CD4-positive, alpha-beta T cell treated with Interleukin-4 for 1 hour (primary cell): ENCODE measurements at regions not wholly inside any gene's neighbourhood (a gene's known extent, or its start where the extent isn't known, plus 50 kb on each side); places are given as distances from the start of the nearest gene placed in this dataset.
"Not testable (repeated sequence)": the region's sequence is repeated elsewhere in the genome, so short reads cannot be mapped to it uniquely, and the experiment has no call there.

Source experiments
- DNase-seq, 2 donors: peaks; one replicate each; pipeline ENCODE4 v3.0.0-alpha.2; 2020 to 2022

- DNase-seq, result no peak
These were observed 710.5 kb downstream of the RFPL4B start for GRCh38 chr6:113057567-113058053.

- no peak for DNase-seq
These were observed 713.5 kb downstream of the RFPL4B start for GRCh38 chr6:113060664-113061063.

DNA sequence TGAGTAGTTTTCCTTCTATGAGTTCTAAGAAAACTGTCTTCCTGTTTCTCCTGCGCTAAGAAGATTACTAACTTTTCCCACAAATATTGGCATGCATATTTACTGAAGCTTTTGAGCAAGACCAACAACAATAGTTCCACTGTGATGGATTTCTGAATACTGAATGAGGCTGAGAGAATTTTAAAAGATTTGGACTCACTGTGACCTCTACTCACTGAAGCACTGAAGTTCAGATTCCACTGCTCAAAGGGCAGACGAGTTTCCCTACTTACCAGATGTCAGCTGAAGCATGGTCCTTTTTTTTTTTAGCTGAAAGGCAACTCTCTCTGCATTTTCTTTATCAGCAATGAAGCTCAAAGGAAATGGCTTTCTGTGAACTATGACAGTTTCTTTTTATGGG lies 718.5 kb downstream of the RFPL4B start:
- no peak for DNase-seq

GRCh38 chr6:113067612-113068275 lies 720.6 kb downstream of the RFPL4B start:
- DNase-seq, result no peak

GRCh38 chr6:113068570-113068969 lies 721.4 kb downstream of the RFPL4B start:
- DNase-seq, result no peak

DNA sequence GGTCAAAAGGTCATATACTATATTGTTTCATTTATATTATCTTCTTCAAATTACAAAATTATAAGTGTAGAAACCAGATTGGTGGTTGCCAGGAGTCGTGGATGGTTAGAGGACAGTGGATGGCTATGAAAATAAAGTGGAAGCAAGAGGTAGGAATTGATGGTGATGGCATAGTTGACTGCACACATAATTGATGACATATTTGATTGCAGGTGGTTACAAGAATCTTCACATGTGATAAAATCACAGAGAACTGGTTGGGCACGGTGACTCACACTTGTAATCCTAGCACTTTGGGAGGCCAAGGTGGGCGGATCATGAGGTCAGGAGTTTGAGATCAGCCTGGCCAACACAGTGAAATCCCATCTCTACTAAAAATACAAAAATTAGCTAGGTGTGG lies 723.6 kb downstream of the RFPL4B start:
- not testable (repeated sequence) for DNase-seq

- DNase-seq, result no peak
These were observed 726.6 kb downstream of the RFPL4B start for GRCh38 chr6:113073611-113074191.

DNA sequence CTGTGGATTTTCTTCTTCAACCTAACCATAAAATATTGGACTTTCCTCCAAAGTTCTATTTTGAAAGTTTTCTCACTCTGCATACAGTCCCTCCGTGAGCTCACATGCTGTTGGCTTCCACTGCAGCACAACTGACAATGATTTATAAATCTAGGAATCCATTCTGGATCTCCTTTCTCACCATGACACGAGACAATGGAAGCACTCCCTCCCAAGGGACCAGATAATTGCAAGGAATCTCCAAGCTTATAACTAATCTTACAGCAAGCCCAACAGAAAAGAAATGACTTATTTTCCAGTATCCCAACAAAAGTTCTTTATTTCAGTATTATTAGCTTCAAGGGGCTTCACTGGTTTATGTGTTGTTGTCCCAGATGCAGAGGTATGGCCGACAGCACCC lies 729.0 kb downstream of the RFPL4B start:
- DNase-seq, result no peak

DNA sequence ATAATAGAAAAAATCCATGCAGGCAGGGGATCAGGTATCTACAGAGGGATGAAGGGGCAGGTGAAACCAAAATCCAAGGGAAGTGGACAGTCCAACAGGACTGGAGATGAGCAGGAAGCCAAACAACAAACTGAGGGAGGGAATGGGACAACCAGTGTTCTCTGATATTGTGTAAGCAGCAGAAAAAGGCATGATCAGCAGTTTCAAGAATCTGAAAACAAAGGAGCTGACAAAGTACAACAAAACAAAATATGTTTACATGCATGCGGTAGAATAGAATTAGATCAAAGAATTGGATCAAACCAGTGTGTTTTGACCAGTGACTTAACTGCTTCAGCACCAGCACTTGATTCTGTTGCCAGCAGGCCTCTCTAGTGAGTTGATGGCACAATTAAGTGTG lies 729.7 kb downstream of the RFPL4B start:
- DNase-seq, result no peak

GRCh38 chr6:113077794-113078193 lies 730.7 kb downstream of the RFPL4B start:
- DNase-seq, result no peak

DNA sequence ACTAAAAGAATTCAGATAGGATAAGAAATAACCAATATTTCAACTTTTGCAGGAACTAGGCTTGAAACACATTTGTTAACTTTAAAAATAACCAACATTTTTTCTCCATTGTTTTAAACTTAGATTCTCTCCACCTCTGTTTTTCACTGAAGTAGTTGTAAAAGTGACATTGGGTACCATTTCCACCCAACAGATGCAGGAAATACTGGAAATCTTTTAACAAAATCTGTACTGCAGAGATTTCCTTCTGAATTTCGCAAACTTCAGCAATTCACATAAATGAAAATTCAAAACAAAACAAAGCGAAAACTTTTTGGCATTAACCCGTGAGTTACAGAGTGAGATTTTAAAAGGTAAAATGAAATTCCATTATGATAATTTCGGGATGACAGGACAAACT lies 731.7 kb downstream of the RFPL4B start:
- DNase-seq, result no peak

- no peak for DNase-seq
These were observed 735.6 kb downstream of the RFPL4B start for GRCh38 chr6:113082745-113083144.

- no peak for DNase-seq
These were observed 736.8 kb downstream of the RFPL4B start for GRCh38 chr6:113083947-113084346.

GRCh38 chr6:113089056-113089455 lies 741.9 kb downstream of the RFPL4B start:
- DNase-seq, result no peak

DNA sequence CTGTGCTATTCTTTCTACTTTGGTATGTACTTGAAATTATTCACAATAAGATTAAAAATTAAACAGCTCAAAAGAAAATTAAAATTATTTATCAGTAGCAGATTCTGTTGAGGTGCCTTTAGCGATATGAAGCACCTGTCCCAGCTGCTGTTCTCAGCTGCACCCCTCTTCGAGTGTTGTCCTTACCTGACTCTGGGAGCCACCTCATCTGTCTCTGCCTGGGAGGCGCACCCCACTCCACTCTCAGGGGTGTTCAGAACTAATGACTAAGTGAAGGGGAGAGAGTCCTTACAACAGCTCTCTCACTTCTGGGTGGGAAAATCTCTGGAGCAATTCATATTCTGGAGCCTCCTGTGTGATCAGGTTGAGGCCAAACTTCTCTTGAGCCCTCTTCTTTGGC lies 745.7 kb downstream of the RFPL4B start:
- no peak for DNase-seq

DNA sequence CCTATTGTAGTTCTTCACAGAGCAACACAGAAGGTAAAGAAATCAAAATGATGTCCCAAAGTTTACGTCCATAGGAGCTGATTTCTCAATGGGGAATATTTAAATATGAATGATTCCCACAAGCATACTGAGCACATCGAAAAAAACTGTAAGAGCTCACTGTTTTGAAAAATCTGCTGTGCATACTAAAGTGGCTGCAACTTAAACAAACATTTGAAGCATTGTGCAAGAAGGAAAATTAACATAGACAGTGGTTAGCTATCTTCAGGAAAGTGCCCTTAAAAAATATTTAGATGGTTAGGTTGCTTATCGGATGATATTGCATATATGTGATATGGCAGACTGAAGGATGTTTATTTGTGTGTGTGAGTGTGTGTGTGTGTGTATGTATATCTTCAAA lies 747.6 kb downstream of the RFPL4B start:
- DNase-seq, result no peak

GRCh38 chr6:113095841-113096240 lies 748.7 kb downstream of the RFPL4B start:
- DNase-seq, result no peak

DNA sequence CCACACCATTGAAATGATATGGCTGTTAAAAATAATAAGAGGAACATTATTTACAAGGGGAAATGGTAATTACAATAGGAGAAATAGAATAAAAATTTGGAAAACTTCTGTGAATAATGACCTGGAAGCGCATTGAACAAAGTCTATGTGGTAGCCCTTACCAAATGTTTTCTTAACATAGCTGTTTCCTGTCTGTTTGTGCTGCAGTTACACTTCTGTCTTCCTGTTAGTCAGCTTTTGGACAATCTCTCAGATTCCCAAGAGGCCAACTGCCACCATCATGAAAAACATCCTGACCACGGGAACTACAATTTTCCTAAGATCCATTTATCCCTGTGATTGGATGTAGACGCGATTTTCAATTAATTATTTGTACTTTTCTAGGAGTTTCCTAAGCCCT lies 754.4 kb upstream of the MARCKS start:
- no peak for DNase-seq

DNA sequence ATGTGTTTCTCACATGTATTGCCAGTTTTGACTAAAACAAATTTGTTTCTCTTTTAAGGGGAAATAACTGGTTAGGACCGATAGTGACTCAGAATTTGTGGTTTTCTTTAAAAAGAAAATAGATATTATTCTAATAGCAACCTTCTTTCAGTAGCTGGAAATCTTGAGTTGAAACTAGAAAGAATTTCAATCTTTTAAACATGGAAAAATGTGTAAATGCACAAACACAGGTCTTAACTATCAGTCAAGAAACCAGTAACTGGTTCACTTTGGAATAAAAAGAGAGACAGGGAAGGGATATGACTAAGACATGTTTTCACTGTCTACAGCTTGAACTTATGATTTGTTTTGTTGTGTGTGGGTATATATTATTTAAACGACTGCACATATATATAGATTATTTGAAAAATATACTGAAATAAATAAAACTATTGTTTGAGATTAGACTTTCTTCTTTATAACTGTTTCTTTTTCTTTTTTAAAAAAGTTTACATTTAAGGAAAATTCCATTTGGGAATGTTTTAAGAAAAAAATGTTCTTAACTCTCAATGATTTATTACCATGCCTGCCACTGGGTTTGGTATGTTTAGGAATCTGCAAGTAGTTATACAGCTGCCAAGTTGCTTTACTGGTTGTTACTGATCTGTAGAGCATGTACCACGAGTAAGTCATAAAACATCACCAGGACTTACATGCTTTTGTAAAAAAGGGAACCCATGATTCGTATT lies 753.3 kb upstream of the MARCKS start:
- no peak for DNase-seq

DNA sequence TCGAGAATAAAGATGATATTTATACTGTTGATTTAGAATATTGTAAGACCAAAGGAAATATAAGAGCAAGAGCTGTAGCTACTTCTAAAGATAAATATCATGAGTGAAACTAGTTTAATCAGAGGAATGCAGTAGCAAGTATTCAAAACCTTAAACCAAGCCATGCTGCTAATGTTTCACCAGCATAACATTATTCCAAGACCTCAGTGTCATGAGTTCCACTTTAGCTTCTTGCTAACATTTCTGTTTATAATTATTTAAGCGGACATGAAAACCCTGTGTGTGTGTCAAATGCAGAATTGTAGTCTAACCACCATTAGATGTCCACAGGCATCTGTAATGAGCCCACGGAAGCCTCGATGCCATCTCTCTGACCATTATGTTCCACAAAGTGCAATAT lies 752.6 kb upstream of the MARCKS start:
- no peak for DNase-seq

- no peak for DNase-seq
These were observed 752.2 kb upstream of the MARCKS start for GRCh38 chr6:113104951-113105350.

DNA sequence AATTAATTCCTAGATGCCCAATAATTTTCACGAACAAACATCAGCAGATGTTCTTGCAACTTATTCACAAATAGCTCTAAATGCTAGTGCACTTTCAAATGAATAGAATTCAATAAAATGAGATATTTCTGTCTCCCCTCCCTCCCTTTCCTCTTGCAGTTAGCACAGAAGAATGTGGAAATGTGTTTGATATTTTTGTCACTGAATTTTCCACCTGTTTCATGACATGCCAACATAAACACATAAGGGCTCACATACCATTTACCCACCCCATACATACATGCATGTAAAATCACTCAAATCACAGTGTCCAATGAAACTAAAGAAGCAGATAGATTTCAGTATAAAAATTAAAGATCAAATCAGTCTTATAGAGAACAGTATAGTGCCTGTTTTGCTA lies 746.9 kb upstream of the MARCKS start:
- no peak for DNase-seq

DNA sequence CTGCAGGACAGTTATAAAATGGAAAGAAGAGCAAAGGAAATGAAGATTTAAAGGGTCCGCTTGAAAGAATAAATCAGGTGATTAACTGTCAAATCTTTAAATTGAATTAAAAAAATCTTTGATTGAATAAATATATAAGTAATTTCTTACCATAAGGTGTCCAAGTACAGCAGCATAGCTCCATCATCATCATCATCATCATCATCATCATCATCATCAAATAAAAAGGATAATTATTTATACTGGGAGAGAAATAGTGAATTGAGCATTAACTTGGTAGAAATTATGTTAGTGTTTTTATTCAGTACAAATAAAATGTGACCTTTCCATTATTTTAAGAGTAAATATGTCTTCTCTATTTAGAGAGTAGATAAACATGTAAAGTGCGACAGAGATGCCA lies 745.6 kb upstream of the MARCKS start:
- no peak for DNase-seq

- no peak for DNase-seq
These were observed 745.1 kb upstream of the MARCKS start for GRCh38 chr6:113112086-113112485.
